Gastroesophageal sphincter (tissue), 4 donors: ENCODE measurements at regions not wholly inside any gene's neighbourhood (a gene's known extent, or its start where the extent isn't known, plus 50 kb on each side); places are given as distances from the start of the nearest gene placed in this dataset.

Source experiments
- ATAC-seq: fragments of 150-250 bp; one replicate; pipeline ENCODE4 v1.9.1; 2016; ENCODE audit warnings: mild to moderate bottlenecking, moderate library complexity
- H3K27ac ChIP-seq, 4 donors: fragments of 200-600 bp; sonication (generic) in 3 of 4; 1 replicate in 3 of 4; 2 replicates in 1 of 4; pipeline ENCODE4 v1.5.1; 2016 to 2019
- H3K27me3 ChIP-seq: fragments of 200-600 bp; sonication (generic); one replicate; pipeline ENCODE4 v1.5.1; 2019
- H3K36me3 ChIP-seq, 2 donors: fragments of 200-600 bp; sonication (generic); one replicate each; pipeline ENCODE4 v1.5.1; 2019; ENCODE audit warnings: control low read depth in 1 of 2
- H3K4me1 ChIP-seq, 3 donors: fragments of 200-600 bp; sonication (generic); 1 replicate in 2 of 3; 2 replicates in 1 of 3; pipeline ENCODE4 v1.5.1; 2016 to 2019; ENCODE audit warnings: control low read depth in 2 of 3
- H3K4me3 ChIP-seq, 2 donors: fragments of 200-600 bp; sonication (generic); one replicate each; pipeline ENCODE4 v1.5.1; 2019; ENCODE audit warnings: mild to moderate bottlenecking in 1 of 2, moderate library complexity in 1 of 2
- H3K9me3 ChIP-seq, 3 donors: fragments of 200-600 bp; sonication (generic); one replicate each; pipeline ENCODE4 v1.5.1; 2017 to 2019; ENCODE audit warnings: control low read depth in 2 of 3
- EP300 ChIP-seq: sonication (generic); formaldehyde crosslinking; IDR thresholded peaks from one replicate; pipeline ENCODE4 v1.6.1; 2017; ENCODE audit warnings: antibody characterized with exemption, mild to moderate bottlenecking
- POLR2A ChIP-seq, 2 donors: fragments of 450-650 bp; IDR thresholded peaks; one replicate each; pipeline ENCODE4 v1.6.1; 2017; ENCODE audit warnings: antibody characterized with exemption in 2 of 2, mild to moderate bottlenecking in 2 of 2, moderate library complexity in 1 of 2
- POLR2AphosphoS5 ChIP-seq: sonication (generic); formaldehyde crosslinking; IDR thresholded peaks from one replicate; pipeline ENCODE4 v1.6.1; 2017; ENCODE audit warnings: antibody characterized with exemption
- WGBS, 2 donors: methylation state at CpG; one replicate each; pipeline ENCODE4 v1.1.5; 2018; ENCODE audit warnings: low coverage in 1 of 2; 5-methylcytosine and 5-hydroxymethylcytosine counted together
- TF ChIP-seq, protein P1 (sequence below), 4 experiments: fragments of 200-600 bp in 2 of 4; fragments of 450-650 bp in 2 of 4; sonication (generic) in 1 of 4; IDR thresholded peaks; one replicate each; pipeline ENCODE4 v1.5.1; 2017 to 2019; ENCODE audit warnings: antibody characterized with exemption in 4 of 4, mild to moderate bottlenecking in 2 of 4, moderate library complexity in 2 of 4

DNA sequence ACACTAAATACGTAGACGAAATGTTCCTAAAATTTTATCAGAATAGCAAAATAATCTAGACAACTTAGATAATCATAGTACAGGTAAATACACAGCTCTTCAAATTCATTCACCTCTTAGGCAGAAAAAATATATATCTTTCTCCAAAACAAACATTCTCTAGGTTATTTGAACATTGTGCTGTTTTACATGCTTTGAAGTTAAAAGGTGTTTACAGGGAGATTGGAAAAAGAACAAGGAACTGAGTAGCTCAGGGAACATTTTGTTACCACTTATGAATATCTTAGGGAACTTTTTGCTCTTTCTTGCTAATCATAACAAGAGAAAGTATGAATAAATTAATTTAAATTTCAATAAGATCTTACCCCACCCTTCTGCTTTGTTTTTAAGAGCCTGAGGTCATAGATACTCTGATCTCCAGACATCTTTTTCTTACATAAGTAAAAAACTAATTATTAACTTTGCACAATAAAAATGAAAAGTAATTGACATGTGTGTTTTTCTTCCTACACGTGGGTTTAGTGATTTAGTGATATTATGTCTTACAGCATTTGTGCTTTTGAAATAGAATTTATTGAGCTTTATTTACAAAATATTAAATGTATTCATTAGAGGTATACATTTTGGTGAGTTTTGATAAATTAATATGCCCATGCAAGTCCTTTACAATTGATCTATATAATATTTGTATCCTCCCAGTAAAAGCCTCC is 1141.4 kb upstream of the EYS start:
- TF ChIP-seq POLR2A (IDR thresholded peaks at IDR 0.05) (no peak), POLR2AphosphoS5 (no peak), EP300 (no peak)
- TF ChIP-seq, protein P1, sequence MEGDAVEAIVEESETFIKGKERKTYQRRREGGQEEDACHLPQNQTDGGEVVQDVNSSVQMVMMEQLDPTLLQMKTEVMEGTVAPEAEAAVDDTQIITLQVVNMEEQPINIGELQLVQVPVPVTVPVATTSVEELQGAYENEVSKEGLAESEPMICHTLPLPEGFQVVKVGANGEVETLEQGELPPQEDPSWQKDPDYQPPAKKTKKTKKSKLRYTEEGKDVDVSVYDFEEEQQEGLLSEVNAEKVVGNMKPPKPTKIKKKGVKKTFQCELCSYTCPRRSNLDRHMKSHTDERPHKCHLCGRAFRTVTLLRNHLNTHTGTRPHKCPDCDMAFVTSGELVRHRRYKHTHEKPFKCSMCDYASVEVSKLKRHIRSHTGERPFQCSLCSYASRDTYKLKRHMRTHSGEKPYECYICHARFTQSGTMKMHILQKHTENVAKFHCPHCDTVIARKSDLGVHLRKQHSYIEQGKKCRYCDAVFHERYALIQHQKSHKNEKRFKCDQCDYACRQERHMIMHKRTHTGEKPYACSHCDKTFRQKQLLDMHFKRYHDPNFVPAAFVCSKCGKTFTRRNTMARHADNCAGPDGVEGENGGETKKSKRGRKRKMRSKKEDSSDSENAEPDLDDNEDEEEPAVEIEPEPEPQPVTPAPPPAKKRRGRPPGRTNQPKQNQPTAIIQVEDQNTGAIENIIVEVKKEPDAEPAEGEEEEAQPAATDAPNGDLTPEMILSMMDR (IDR thresholded peaks at IDR 0.05) = no peak

DNA sequence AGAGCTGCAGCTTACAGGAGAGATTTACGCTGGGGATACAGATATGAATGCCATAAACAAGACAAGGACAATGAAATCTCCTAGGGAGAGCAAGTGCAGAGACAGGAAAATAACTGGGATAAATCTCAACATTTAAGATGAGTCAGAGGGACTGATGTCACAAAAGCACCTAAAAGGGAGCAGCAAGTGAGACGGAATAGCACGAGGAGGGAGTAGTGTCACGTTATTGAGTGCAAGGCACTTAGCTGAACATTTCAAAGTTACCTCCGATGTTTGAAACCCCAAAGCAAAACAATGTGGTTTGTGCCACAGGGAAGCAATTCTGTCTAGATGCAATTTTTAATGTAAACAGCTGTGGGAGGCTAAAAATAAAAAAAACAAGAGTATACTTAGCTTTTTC is 1131.7 kb upstream of the EYS start:
- Histone ChIP-seq H3K27ac (no peak overlapping the region), H3K27me3 (no peaks in the 10 kb centered on the region), H3K4me1 (no peaks in the 10 kb centered on the region), H3K4me3 (no peak overlapping the region), H3K36me3 (no peaks in the 10 kb centered on the region), H3K9me3 (no peaks in the 10 kb centered on the region)
- WGBS, 2 donors = 82 to 85% methylated on average over 5 of the region's 5 CpGs
- no peak for ATAC-seq
- TF ChIP-seq EP300 (no peak), POLR2A (IDR thresholded peaks at IDR 0.05) (no peak), POLR2AphosphoS5 (no peak)
- TF ChIP-seq, protein P1 (IDR thresholded peaks at IDR 0.05) = no peak

More for the DNA sequence above, 1141.4 kb upstream of the EYS start:
- no peaks in the 10 kb centered on the region for H3K27me3 ChIP-seq
- H3K4me3 ChIP-seq = no peak overlapping the region
- ATAC-seq = no peak
- H3K9me3 ChIP-seq = no peaks in the 10 kb centered on the region
- H3K4me1 ChIP-seq = no peaks in the 10 kb centered on the region
- 63 to 67% methylated on average over 3 of the region's 3 CpGs for WGBS, 2 donors
- no peaks in the 10 kb centered on the region for H3K36me3 ChIP-seq
- H3K27ac ChIP-seq = no peak overlapping the region

DNA sequence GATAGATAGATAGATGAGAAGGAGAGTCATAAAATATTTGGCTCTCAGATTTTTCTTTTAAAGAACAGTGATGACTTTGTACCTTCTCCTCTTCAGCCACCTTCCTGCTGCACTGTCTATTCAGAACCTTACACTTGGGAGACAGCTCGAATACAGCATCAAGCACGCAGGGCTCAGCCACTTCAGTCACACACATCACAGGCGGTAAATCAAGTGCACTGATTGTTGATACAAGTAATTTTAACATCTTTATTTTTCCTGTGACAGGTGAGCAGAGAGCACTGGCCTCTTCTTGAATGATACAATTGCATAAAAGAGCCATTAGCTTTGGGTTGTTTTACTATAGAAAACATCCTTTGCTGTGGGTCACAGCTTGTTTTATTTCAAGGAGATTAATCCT is 1118.5 kb upstream of the EYS start:
- H3K4me1 ChIP-seq = no peaks in the 10 kb centered on the region
- H3K27ac ChIP-seq = no peak overlapping the region
- H3K36me3 ChIP-seq = no peaks in the 10 kb centered on the region
- no peak for ATAC-seq
- H3K9me3 ChIP-seq = no peaks in the 10 kb centered on the region
- TF ChIP-seq EP300 (no peak), POLR2AphosphoS5 (no peak), POLR2A (IDR thresholded peaks at IDR 0.05) (no peak)
- TF ChIP-seq, protein P1 (IDR thresholded peaks at IDR 0.05) = no peak
- no peaks in the 10 kb centered on the region for H3K27me3 ChIP-seq
- WGBS, 2 donors = 34 to 80% methylated on average over 3 of the region's 3 CpGs
- no peak overlapping the region for H3K4me3 ChIP-seq

DNA sequence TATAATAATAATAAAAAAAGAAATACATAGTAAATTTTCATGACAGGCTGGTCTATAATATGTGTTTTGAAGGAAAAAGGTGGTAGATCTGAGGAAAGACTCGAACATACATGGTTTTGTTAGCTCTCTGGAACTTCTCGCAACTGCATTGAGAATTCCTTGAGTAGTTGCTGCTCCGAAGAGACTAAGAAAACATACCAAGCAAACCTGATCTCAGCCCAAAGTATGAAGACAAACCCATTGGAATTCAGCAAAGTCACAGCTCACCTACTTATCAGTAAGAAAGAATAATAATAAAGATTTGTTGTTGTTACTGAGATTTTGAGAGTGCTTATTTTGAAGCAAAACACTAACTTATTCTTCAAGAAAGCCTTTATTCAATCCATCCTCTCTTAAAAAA is 1107.1 kb upstream of the EYS start:
- Histone ChIP-seq H3K4me1 (no peaks in the 10 kb centered on the region), H3K4me3 (no peak overlapping the region), H3K9me3 (no peaks in the 10 kb centered on the region), H3K27me3 (no peaks in the 10 kb centered on the region), H3K36me3 (no peaks in the 10 kb centered on the region), H3K27ac (no peak overlapping the region)
- TF ChIP-seq POLR2AphosphoS5 (no peak), EP300 (no peak), POLR2A (IDR thresholded peaks at IDR 0.05) (no peak)
- TF ChIP-seq, protein P1 (IDR thresholded peaks at IDR 0.05) = no peak
- WGBS, 2 donors = 69 to 81% methylated on average over 3 of the region's 3 CpGs
- ATAC-seq = no peak

DNA sequence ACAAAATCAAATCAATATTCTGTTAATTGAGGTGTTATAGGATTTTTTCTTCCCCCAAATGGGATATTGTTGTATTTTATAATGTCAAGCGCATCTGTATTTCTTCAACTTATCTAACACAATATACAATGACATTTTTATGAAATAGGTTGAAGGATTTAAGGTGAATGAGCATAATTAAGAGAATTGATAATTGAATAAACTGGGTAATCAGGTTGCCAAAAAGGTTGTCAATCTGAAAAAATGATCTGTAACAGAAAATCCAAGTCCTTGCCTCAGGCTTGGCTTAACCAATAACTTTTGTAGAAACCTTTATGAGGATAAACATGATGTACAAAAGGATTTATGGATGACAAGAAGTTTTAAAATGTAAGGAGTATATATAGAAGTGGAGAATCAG is 1101.7 kb upstream of the EYS start:
- no peaks in the 10 kb centered on the region for H3K27me3 ChIP-seq
- no peak overlapping the region for H3K27ac ChIP-seq
- no peaks in the 10 kb centered on the region for H3K9me3 ChIP-seq
- no peak for TF ChIP-seq POLR2A (IDR thresholded peaks at IDR 0.05)
- TF ChIP-seq EP300 = no peak
- TF ChIP-seq POLR2AphosphoS5 = no peak
- TF ChIP-seq, protein P1 (IDR thresholded peaks at IDR 0.05) = no peak
- H3K4me3 ChIP-seq = no peak overlapping the region
- H3K4me1 ChIP-seq = no peaks in the 10 kb centered on the region
- no peaks in the 10 kb centered on the region for H3K36me3 ChIP-seq
- WGBS, 2 donors = 94 to 100% methylated on average over 1 of the region's 1 CpG
- ATAC-seq = no peak
